ENCODE measurements at regions not wholly inside any gene's neighbourhood (a gene's known extent, or its start where the extent isn't known, plus 50 kb on each side); places are given as distances from the start of the nearest gene placed in this dataset.

DNA sequence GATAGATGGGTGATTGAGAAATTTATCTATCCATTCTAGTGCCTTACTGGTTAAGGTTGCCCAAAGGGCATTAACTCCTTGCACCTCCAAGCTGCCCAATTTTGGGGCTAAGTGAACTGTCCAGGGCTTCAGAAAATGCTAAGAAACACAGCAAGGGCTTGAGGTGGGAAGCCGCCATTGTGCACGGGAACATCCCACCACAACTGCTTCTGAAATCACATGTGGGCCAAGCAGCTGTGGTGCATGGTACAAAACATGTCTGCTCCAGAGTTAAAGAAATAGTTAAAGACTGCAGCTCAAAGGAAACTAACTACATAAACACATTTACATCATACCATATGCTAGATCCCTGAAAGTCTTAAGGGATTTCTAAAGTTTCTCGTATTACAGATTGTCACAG is 144.3 kb upstream of the NDST3 start:
- TF ChIP-seq, protein P1, sequence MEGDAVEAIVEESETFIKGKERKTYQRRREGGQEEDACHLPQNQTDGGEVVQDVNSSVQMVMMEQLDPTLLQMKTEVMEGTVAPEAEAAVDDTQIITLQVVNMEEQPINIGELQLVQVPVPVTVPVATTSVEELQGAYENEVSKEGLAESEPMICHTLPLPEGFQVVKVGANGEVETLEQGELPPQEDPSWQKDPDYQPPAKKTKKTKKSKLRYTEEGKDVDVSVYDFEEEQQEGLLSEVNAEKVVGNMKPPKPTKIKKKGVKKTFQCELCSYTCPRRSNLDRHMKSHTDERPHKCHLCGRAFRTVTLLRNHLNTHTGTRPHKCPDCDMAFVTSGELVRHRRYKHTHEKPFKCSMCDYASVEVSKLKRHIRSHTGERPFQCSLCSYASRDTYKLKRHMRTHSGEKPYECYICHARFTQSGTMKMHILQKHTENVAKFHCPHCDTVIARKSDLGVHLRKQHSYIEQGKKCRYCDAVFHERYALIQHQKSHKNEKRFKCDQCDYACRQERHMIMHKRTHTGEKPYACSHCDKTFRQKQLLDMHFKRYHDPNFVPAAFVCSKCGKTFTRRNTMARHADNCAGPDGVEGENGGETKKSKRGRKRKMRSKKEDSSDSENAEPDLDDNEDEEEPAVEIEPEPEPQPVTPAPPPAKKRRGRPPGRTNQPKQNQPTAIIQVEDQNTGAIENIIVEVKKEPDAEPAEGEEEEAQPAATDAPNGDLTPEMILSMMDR (IDR thresholded peaks at IDR 0.05; ENCODE audit: low read depth, low read length): no peak
- no peak overlapping the region for H3K4me3 ChIP-seq (replicated peaks in 1 of 2; ENCODE audit: low read depth in 2 of 2, low read length in 2 of 2)
- no peak for DNase-seq (ENCODE audit: low read depth in 2 of 2)

DNA sequence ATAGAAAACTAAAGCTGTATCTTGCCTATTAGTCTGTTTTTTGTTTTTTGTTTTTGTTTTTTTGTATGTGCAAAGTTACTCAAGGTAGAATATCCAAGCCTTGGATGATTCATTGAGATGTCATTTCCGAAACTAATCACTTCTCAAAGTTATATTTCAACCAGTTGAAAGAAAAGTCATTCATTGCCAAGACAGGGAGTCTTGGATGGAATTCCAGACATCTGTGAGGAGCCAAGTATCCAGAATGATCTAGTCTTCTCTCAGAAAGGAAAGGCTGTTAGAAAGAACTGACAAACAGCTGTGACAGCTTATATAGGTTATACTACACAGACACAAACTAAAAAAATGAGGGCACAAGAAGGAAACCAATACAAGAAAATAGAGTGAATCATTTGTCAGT is 141.1 kb upstream of the NDST3 start:
- no peak overlapping the region for H3K4me3 ChIP-seq (replicated peaks in 1 of 2; ENCODE audit: low read depth in 2 of 2, low read length in 2 of 2)
- DNase-seq (ENCODE audit: low read depth in 2 of 2): no peak
- TF ChIP-seq, protein P1 (IDR thresholded peaks at IDR 0.05; ENCODE audit: low read depth, low read length): no peak

DNA sequence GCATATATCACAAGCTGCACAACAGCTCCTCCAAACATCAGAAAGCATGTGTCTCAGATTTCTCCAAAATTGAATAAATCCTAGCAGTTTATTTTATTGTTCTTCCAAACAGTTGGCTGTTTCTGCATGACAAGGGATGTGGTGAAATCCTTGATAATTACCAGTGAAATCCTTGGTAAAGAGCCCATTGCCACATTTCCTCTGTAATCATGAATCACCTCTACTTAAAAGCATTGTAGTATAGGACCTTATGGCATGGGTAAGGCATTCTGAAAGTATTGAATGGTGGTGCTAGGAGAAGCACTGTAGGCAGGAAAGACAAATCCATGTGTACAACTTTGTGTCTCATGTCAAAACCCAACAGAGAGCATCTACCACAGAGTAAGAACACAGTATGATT is 135.8 kb upstream of the NDST3 start:
- DNase-seq (ENCODE audit: low read depth in 2 of 2): no peak
- TF ChIP-seq, protein P1 (IDR thresholded peaks at IDR 0.05; ENCODE audit: low read depth, low read length): no peak
- H3K4me3 ChIP-seq (replicated peaks in 1 of 2; ENCODE audit: low read depth in 2 of 2, low read length in 2 of 2): no peak overlapping the region

DNA sequence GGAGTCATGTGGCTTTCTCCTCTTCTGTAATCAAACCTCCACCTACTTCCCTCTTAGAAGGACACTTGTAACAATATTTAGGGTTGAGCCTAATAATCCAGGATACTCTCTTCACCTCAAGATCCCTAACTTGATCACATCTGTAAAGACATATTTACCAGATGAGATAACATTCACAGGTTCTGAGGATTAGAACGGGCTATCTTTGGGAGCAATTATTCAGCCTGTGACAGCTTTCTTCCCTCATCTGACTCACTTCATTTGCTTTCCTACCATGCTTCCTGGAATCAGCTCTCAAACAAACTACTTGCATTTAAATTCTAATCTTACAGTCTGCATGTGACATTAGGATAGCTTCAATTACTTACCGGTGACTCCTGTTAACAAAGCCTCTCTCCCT is 133.5 kb upstream of the NDST3 start:
- TF ChIP-seq, protein P1 (IDR thresholded peaks at IDR 0.05; ENCODE audit: low read depth, low read length): no peak
- DNase-seq (ENCODE audit: low read depth in 2 of 2): no peak
- no peak overlapping the region for H3K4me3 ChIP-seq (replicated peaks in 1 of 2; ENCODE audit: low read depth in 2 of 2, low read length in 2 of 2)

DNA sequence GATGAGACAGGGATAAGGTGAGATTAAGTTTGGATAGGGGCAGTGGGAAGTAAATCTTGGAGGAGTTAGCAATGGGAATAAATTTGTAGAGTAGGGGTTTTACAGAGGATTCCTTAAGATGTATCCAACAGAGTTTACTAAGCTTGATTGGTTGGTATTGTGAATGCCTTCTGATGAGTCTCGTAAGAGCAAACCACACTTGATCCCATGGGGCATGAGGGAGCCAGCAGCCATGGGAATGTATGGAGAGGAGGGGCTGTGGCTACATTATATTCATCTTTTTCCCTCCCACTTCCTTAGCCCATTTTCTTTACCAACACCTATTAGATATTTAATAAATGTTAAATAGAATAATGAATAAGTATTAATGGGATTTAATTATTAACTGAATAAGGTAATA is 126.6 kb upstream of the NDST3 start:
- no peak for DNase-seq (ENCODE audit: low read depth in 2 of 2)
- TF ChIP-seq, protein P1 (IDR thresholded peaks at IDR 0.05; ENCODE audit: low read depth, low read length): no peak
- no peak overlapping the region for H3K4me3 ChIP-seq (replicated peaks in 1 of 2; ENCODE audit: low read depth in 2 of 2, low read length in 2 of 2)

DNA sequence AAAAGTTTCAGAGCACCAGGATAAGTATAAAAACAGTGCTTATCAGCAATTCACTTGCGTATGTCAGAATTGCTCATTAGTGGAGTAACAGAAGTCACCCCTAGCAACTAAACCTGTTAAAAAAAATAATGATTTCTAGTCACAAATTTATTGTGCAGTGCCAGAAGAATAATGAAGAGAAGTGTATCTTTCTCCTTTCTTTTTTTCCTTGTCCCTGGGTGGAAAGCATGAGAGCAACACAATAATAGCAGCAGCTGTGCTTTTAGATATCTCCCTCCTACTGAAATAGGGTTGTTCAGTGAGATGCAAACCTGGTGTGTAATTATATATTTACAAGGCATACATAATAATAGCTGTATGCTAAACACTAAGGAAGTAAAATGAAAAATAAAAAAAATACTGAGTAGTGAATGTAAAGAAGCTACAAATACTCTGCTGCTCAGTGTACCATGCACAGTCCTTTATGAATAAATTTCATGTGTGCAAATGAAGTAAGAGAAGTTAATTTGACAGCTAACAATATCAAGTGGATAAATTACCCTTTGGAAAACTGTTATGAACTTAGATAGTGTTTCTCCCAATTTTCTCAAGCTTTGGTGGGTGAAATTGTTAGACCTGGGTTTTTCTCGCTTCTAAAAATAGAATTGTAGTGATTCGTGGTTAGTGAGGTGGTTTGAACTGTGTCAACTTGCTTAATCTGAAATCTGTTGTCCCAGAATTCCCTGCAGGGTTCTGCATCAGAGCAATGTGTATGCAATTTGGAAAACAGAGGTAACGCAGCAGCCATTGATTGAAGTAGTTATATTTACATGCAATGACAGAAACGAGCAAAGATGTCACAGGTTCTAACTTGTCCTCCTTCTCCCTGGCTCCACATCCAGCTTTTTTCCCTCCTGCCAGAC is 125.7 kb upstream of the NDST3 start:
- no peak overlapping the region for H3K4me3 ChIP-seq (replicated peaks in 1 of 2; ENCODE audit: low read depth in 2 of 2, low read length in 2 of 2)
- TF ChIP-seq, protein P1 (IDR thresholded peaks at IDR 0.05; ENCODE audit: low read depth, low read length): no peak
- DNase-seq (ENCODE audit: low read depth in 2 of 2): no peak
